Type B pancreatic cell (in vitro differentiated cells): ENCODE measurements at regions not wholly inside any gene's neighbourhood (a gene's known extent, or its start where the extent isn't known, plus 50 kb on each side); places are given as distances from the start of the nearest gene placed in this dataset.
A peak's percentile ranks its signal among the peaks of the same experiment; 100 is the strongest.

Experiments used
- DNase-seq: peaks from one replicate; pipeline ENCODE4 v3.0.0; 2021; ENCODE audit warnings: mixed read lengths; ENCODE audit not compliant: unreplicated experiment; ENCODE audit errors: extremely low spot score
- H3K27ac Mint-ChIP-seq: 2 replicates; pipeline ENCODE4 v1.8.0; 2021; ENCODE audit warnings: mild to moderate bottlenecking, mixed read lengths
- H3K27me3 Mint-ChIP-seq: 2 replicates; pipeline ENCODE4 v1.8.0; 2021; ENCODE audit warnings: mixed read lengths
- H3K36me3 Mint-ChIP-seq: 2 replicates; pipeline ENCODE4 v1.8.0; 2021; ENCODE audit warnings: mixed read lengths
- H3K4me1 Mint-ChIP-seq: one replicate; pipeline ENCODE4 v1.8.0; 2021; ENCODE audit warnings: mixed read lengths; ENCODE audit not compliant: unreplicated experiment
- H3K4me3 Mint-ChIP-seq: 2 replicates; pipeline ENCODE4 v1.8.0; 2021; ENCODE audit warnings: mild to moderate bottlenecking, mixed read lengths
- H3K9me3 Mint-ChIP-seq: 2 replicates; pipeline ENCODE4 v1.8.0; 2021; ENCODE audit warnings: mixed read lengths
- TF ChIP-seq, protein P1 (sequence below): fragments of 200-600 bp; sonication (generic); conservative IDR thresholded peaks from 2 replicates; pipeline ENCODE4 v1.5.0; 2021; ENCODE audit warnings: antibody characterized with exemption, mild to moderate bottlenecking

DNA sequence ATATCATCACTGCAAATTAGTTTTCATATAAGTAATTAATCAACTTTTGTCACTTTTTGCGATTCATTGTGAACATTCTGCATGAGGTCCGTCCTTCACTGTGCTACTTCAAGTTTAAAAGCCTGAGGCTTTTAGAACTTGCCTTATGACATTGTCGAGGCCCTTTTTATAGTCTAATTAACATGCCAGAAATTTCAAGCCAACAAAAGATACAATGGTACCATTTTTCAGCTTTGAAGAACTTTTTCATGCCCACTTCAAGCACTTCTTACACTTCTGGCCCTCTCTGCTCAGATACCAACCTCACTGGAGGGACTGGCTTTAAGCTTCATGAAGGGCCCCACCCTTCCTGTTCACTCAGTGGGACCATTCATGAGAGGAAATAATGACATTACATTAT is 323.1 kb downstream of the TPBG start:
- H3K36me3 Mint-ChIP-seq = peaks cover 3% of the 10 kb centered on the region
- peaks cover 4% of the 10 kb centered on the region for H3K9me3 Mint-ChIP-seq
- H3K4me3 Mint-ChIP-seq = no peak overlapping the region
- H3K4me1 Mint-ChIP-seq = peaks cover 8% of the 10 kb centered on the region
- no peak overlapping the region for H3K27ac Mint-ChIP-seq
- no peak for DNase-seq
- TF ChIP-seq, protein P1, sequence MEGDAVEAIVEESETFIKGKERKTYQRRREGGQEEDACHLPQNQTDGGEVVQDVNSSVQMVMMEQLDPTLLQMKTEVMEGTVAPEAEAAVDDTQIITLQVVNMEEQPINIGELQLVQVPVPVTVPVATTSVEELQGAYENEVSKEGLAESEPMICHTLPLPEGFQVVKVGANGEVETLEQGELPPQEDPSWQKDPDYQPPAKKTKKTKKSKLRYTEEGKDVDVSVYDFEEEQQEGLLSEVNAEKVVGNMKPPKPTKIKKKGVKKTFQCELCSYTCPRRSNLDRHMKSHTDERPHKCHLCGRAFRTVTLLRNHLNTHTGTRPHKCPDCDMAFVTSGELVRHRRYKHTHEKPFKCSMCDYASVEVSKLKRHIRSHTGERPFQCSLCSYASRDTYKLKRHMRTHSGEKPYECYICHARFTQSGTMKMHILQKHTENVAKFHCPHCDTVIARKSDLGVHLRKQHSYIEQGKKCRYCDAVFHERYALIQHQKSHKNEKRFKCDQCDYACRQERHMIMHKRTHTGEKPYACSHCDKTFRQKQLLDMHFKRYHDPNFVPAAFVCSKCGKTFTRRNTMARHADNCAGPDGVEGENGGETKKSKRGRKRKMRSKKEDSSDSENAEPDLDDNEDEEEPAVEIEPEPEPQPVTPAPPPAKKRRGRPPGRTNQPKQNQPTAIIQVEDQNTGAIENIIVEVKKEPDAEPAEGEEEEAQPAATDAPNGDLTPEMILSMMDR = no peak
- no peaks in the 10 kb centered on the region for H3K27me3 Mint-ChIP-seq

- peaks cover 3% of the 10 kb centered on the region for H3K36me3 Mint-ChIP-seq
- TF ChIP-seq, protein P1 = no peak
- H3K27ac Mint-ChIP-seq = peak overlapping the region; percentile 41
- no peaks in the 10 kb centered on the region for H3K27me3 Mint-ChIP-seq
- H3K4me3 Mint-ChIP-seq = peak overlapping the region; percentile 39
- DNase-seq = no peak
- H3K4me1 Mint-ChIP-seq = peaks cover 3% of the 10 kb centered on the region
- H3K9me3 Mint-ChIP-seq = peaks cover 4% of the 10 kb centered on the region
Measured at GRCh38 chr6:82687855-82688254, 324.2 kb downstream of the TPBG start.

DNA sequence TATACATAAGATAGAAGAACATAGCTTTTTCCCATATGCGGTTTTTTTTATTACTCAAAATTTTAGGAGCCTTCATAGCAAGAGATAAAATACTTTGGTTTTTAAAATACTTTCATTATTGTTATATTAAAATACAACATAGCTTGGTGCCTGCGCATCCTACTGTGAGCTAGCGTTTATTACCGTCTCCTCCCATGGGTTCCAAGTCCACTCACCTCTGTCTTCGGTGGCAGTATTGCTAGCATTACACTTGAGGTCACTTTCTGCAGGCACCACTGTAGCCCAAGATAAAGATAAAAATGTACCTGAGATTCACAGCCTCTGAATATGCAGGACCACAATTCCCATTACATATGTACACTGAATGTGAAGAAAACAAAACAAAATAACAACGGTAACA is 326.7 kb downstream of the TPBG start:
- no peak for DNase-seq
- Mint-ChIP-seq H3K27ac (no peak overlapping the region), H3K4me3 (no peak overlapping the region), H3K9me3 (peaks cover 4% of the 10 kb centered on the region), H3K36me3 (peaks cover 3% of the 10 kb centered on the region), H3K27me3 (no peaks in the 10 kb centered on the region), H3K4me1 (peaks cover 3% of the 10 kb centered on the region)
- TF ChIP-seq, protein P1 = no peak

GRCh38 chr6:82691997-82692396 is 328.4 kb downstream of the TPBG start:
- no peak for DNase-seq
- H3K4me3 Mint-ChIP-seq = no peak overlapping the region
- H3K9me3 Mint-ChIP-seq = peaks cover 4% of the 10 kb centered on the region
- peaks cover 3% of the 10 kb centered on the region for H3K36me3 Mint-ChIP-seq
- no peaks in the 10 kb centered on the region for H3K27me3 Mint-ChIP-seq
- H3K27ac Mint-ChIP-seq = no peak overlapping the region
- TF ChIP-seq, protein P1 = no peak
- peaks cover 3% of the 10 kb centered on the region for H3K4me1 Mint-ChIP-seq

DNA sequence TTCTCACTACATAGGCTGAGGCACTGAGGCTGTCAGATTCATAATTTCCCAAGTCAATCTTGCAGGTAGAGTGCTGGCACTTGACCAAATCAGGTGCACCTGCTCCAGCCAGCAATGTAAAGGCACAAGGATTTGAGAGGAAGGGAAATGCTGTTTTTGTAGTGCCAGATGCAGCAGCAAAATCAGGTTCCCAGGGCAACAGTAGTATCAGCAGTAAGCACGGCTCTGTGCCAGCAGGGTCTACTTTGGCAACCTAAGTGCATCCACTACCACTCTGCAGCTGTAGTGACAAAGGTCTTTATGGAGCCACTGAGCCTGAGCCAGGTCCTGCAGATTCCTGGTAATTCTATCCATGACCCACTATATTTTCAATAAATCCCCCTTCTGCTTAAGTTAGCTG is 329.5 kb downstream of the TPBG start:
- Mint-ChIP-seq H3K27ac (no peak overlapping the region), H3K4me1 (peaks cover under 1% of the 10 kb centered on the region), H3K4me3 (no peak overlapping the region), H3K27me3 (no peaks in the 10 kb centered on the region), H3K9me3 (peaks cover 4% of the 10 kb centered on the region), H3K36me3 (peaks cover 3% of the 10 kb centered on the region)
- TF ChIP-seq, protein P1 = no peak
- no peak for DNase-seq

DNA sequence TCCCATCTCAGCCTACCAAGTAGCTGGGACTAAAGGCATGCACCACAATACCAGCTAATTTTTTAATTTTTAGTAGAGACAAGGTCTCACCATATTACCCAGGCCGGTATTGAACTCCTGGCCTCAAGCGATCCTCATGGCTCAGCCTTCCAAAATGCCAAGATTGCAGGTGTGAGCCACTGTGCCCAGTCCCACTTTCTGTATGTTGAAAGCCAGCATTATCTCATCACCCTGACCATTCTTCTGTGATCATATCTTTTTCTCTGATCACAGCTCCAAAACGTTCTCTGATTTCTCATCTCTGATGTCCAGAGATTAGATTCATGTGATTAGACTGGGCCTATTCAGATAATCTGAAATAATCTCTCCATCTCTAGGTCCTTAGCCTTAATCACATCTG is 337.7 kb downstream of the TPBG start:
- no peak for DNase-seq
- Mint-ChIP-seq H3K27me3 (no peaks in the 10 kb centered on the region), H3K9me3 (peaks cover 11% of the 10 kb centered on the region), H3K36me3 (no peaks in the 10 kb centered on the region), H3K4me1 (peaks cover 3% of the 10 kb centered on the region), H3K27ac (no peak overlapping the region), H3K4me3 (no peak overlapping the region)
- TF ChIP-seq, protein P1 = no peak
